H1 (cell line): ENCODE measurements at regions not wholly inside any gene's neighbourhood (a gene's known extent, or its start where the extent isn't known, plus 50 kb on each side); places are given as distances from the start of the nearest gene placed in this dataset.

Experiments
- CTCF ChIA-PET: fragments of 300-600 bp; sonication (Branson Sonifier 250); formaldehyde crosslinking; loops from one replicate; lab custom pipeline; 2021; ENCODE audit not compliant: partially characterized antibody; lab: Charles Lee
- POLR2A ChIA-PET: fragments of 300-600 bp; sonication (Branson Sonifier 250); formaldehyde crosslinking; loops from one replicate; lab custom pipeline; 2021; ENCODE audit warnings: inconsistent platforms; ENCODE audit not compliant: partially characterized antibody; lab: Charles Lee
- DNase-seq, 2 experiments: peaks; one replicate each; pipeline versions ENCODE4 v3.0.0 to v3.0.0-alpha.2; 2010 to 2022; ENCODE audit warnings: low spot score in 2 of 2, low read depth in 1 of 2, mixed read lengths in 1 of 2
- FAIRE-seq: peaks from 2 replicates; lab custom pipeline; 2011; peaks lifted over from hg19 to GRCh38; lab: Jason Lieb, UNC
- H2AFZ ChIP-seq: 2 replicates; pipeline ENCODE4 v1.8.1; 2012; ENCODE audit warnings: low read length, inconsistent platforms
- H2AK5ac ChIP-seq: 2 replicates; pipeline ENCODE4 v1.6.1; 2013; ENCODE audit warnings: low read depth, low read length
- H2BK120ac ChIP-seq: replicated peaks from 2 replicates; pipeline ENCODE3; 2013; ENCODE audit warnings: low read depth, low read length, inconsistent platforms
- H2BK12ac ChIP-seq: 2 replicates; pipeline ENCODE4 v1.6.1; 2013; ENCODE audit warnings: low read depth, low read length
- H2BK15ac ChIP-seq: 2 replicates; pipeline ENCODE4 v1.6.1; 2013; ENCODE audit warnings: low read length
- H2BK20ac ChIP-seq: 2 replicates; pipeline ENCODE4 v1.6.1; 2013; ENCODE audit warnings: low read length
- H2BK5ac ChIP-seq: 2 replicates; pipeline ENCODE4 v1.6.1; 2013; ENCODE audit warnings: low read depth, low read length
- H3K14ac ChIP-seq: 2 replicates; pipeline ENCODE4 v1.6.1; 2013; ENCODE audit warnings: inconsistent platforms; ENCODE audit not compliant: insufficient read length
- H3K18ac ChIP-seq: 2 replicates; pipeline ENCODE4 v1.6.1; 2013; ENCODE audit warnings: low read length; ENCODE audit errors: extremely low read depth
- H3K23ac ChIP-seq: 2 replicates; pipeline ENCODE4 v1.6.1; 2013; ENCODE audit warnings: inconsistent platforms; ENCODE audit not compliant: insufficient read length
- H3K23me2 ChIP-seq: 2 replicates; pipeline ENCODE4 v1.6.1; 2013; ENCODE audit warnings: low read depth, low read length
- H3K27ac ChIP-seq: 2 replicates; pipeline ENCODE4 v1.6.1; 2011; ENCODE audit warnings: low read depth, low read length, inconsistent platforms
- H3K27me3 ChIP-seq, 4 experiments: replicated peaks in 1 of 4; 1 replicate in 1 of 4; 2 replicates in 3 of 4; pipeline versions ENCODE4 v1.6.1 to v1.8.1; 2011 to 2013; ENCODE audit warnings: low read length in 3 of 4, mild to moderate bottlenecking in 3 of 4, inconsistent platforms in 2 of 4, mixed read lengths in 2 of 4, moderate library complexity in 1 of 4; ENCODE audit not compliant: control insufficient read depth in 3 of 4, insufficient read depth in 3 of 4; ENCODE audit errors: extremely low read depth in 1 of 4
- H3K36me3 ChIP-seq, 4 experiments: 2 replicates each; pipeline versions ENCODE4 v1.6.1 to v1.8.1; 2011 to 2013; ENCODE audit warnings: mild to moderate bottlenecking in 4 of 4, low read length in 3 of 4, moderate library complexity in 2 of 4, control low read depth in 1 of 4, inconsistent platforms in 1 of 4; ENCODE audit not compliant: insufficient read depth in 4 of 4, control insufficient read depth in 2 of 4
- H3K4ac ChIP-seq: replicated peaks from 2 replicates; pipeline ENCODE3; 2013; ENCODE audit warnings: low read length, low read depth, mixed read lengths, inconsistent platforms; ENCODE audit not compliant: insufficient read length
- H3K4me1 ChIP-seq, 4 experiments: replicated peaks in 1 of 4; 1 replicate in 1 of 4; 2 replicates in 3 of 4; pipeline versions ENCODE4 v1.6.1 to v1.8.1; 2011 to 2013; ENCODE audit warnings: low read length in 3 of 4, inconsistent platforms in 2 of 4, mixed read lengths in 1 of 4; ENCODE audit not compliant: insufficient read depth in 4 of 4, control insufficient read depth in 3 of 4
- H3K4me2 ChIP-seq, 2 experiments: 2 replicates each; pipeline versions ENCODE4 v1.6.1 to v1.8.1; 2011 to 2013; ENCODE audit warnings: low read depth in 2 of 2, low read length in 2 of 2, control low read depth in 1 of 2, inconsistent platforms in 1 of 2, mild to moderate bottlenecking in 1 of 2; ENCODE audit not compliant: insufficient read depth in 1 of 2
- H3K4me3 ChIP-seq, 4 experiments: fragments of 200-600, 300-600 bp in 1 of 4; sonication (generic), shearing (Covaris generic), sonication (Bioruptor Twin) in 1 of 4; 2 replicates each; pipeline versions ENCODE4 v1.5.1 to v1.8.1; 2011 to 2016; ENCODE audit warnings: low read length in 4 of 4, low read depth in 3 of 4, control low read depth in 2 of 4, inconsistent platforms in 2 of 4, mild to moderate bottlenecking in 2 of 4, mixed read lengths in 1 of 4, moderate library complexity in 1 of 4; ENCODE audit not compliant: insufficient read depth in 2 of 4; ENCODE audit errors: extremely low read depth in 1 of 4
- H3K56ac ChIP-seq: replicated peaks from 2 replicates; pipeline ENCODE3; 2013; ENCODE audit warnings: low read depth, mild to moderate bottlenecking, mixed read lengths, low read length, inconsistent platforms; ENCODE audit not compliant: insufficient read length
- H3K79me1 ChIP-seq: 2 replicates; pipeline ENCODE4 v1.6.1; 2013; ENCODE audit warnings: low read depth, low read length, control low read depth
- H3K79me2 ChIP-seq, 2 experiments: 2 replicates each; pipeline versions ENCODE4 v1.6.1 to v1.8.1; 2012 to 2013; ENCODE audit warnings: low read length in 2 of 2, mild to moderate bottlenecking in 2 of 2, inconsistent platforms in 1 of 2; ENCODE audit not compliant: insufficient read depth in 2 of 2, control insufficient read depth in 1 of 2
- H3K9ac ChIP-seq, 4 experiments: replicated peaks in 1 of 4; 1 replicate in 1 of 4; 2 replicates in 3 of 4; pipeline versions ENCODE4 v1.6.1 to v1.8.1; 2011 to 2013; ENCODE audit warnings: low read depth in 3 of 4, low read length in 3 of 4, control low read depth in 2 of 4, mild to moderate bottlenecking in 2 of 4, moderate library complexity in 2 of 4, inconsistent platforms in 1 of 4; ENCODE audit errors: extremely low read depth in 1 of 4
- H3K9me3 ChIP-seq, 2 experiments: 2 replicates each; pipeline versions ENCODE4 v1.6.1 to v1.8.1; 2012 to 2013; ENCODE audit warnings: mild to moderate bottlenecking in 2 of 2, moderate library complexity in 2 of 2, control low read depth in 1 of 2, inconsistent platforms in 1 of 2, low read depth in 1 of 2, low read length in 1 of 2, mixed read lengths in 1 of 2; ENCODE audit not compliant: insufficient read depth in 2 of 2
- H4K20me1 ChIP-seq, 2 experiments: replicated peaks in 1 of 2; 2 replicates each; pipeline versions ENCODE3 to v1.8.1; 2011 to 2013; ENCODE audit warnings: inconsistent platforms in 2 of 2, low read length in 2 of 2, mild to moderate bottlenecking in 1 of 2; ENCODE audit not compliant: insufficient read depth in 2 of 2, control insufficient read depth in 1 of 2
- H4K5ac ChIP-seq: 2 replicates; pipeline ENCODE4 v1.6.1; 2013; ENCODE audit warnings: low read length, low read depth, mixed read lengths, inconsistent platforms; ENCODE audit not compliant: insufficient read length
- H4K8ac ChIP-seq: 2 replicates; pipeline ENCODE4 v1.8.0; 2013; ENCODE audit warnings: mild to moderate bottlenecking, moderate library complexity, low read length, inconsistent platforms; ENCODE audit not compliant: insufficient read depth; ENCODE audit errors: extremely low read depth
- H4K91ac ChIP-seq: replicated peaks from 2 replicates; pipeline ENCODE3; 2013; ENCODE audit warnings: low read length, mixed read lengths, inconsistent platforms; ENCODE audit not compliant: insufficient read length
- ASH2L ChIP-seq: fragments of 200-600, 300-600 bp; sonication (generic); IDR thresholded peaks from one replicate; pipeline ENCODE4 v1.7.1; 2017; ENCODE audit warnings: low read length
- BRCA1 ChIP-seq: IDR thresholded peaks from 2 replicates; pipeline ENCODE4 v1.6.1; 2012; ENCODE audit warnings: low read depth, low read length, improper control_type of control experiment
- EZH2 ChIP-seq: fragments of 200-600 bp; sonication (generic); IDR thresholded peaks from 2 replicates; pipeline ENCODE4 v1.7.1; 2012; ENCODE audit warnings: low read depth, mild to moderate bottlenecking, moderate library complexity, low read length, inconsistent platforms; ENCODE audit not compliant: severe bottlenecking
- HDAC2 ChIP-seq, 2 experiments: fragments of 300-600 bp in 1 of 2; sonication (generic) in 1 of 2; IDR thresholded peaks; 2 replicates each; pipeline ENCODE4 v1.6.1; 2011 to 2012; ENCODE audit warnings: low read depth in 2 of 2, low read length in 2 of 2, mild to moderate bottlenecking in 2 of 2, moderate library complexity in 2 of 2, borderline replicate concordance in 1 of 2, inconsistent platforms in 1 of 2
- HDAC6 ChIP-seq: IDR thresholded peaks from one replicate; pipeline ENCODE4 v1.7.1; 2012; ENCODE audit warnings: low read depth, mild to moderate bottlenecking, inconsistent platforms, low read length, moderate library complexity
- KDM4A ChIP-seq: IDR thresholded peaks from one replicate; pipeline ENCODE4 v1.7.1; 2012; ENCODE audit warnings: low read depth, mild to moderate bottlenecking, moderate library complexity, low read length, inconsistent platforms; ENCODE audit not compliant: severe bottlenecking
- RXRA ChIP-seq: IDR thresholded peaks from 2 replicates; pipeline ENCODE4 v1.6.1; 2011; ENCODE audit warnings: low read depth, mild to moderate bottlenecking, low read length, moderate library complexity; ENCODE audit not compliant: insufficient read depth
- SP2 ChIP-seq: IDR thresholded peaks from 2 replicates; pipeline ENCODE4 v1.6.1; 2012; ENCODE audit warnings: mild to moderate bottlenecking, low read length, inconsistent platforms
- SRF ChIP-seq: IDR thresholded peaks from 2 replicates; pipeline ENCODE4 v1.6.1; 2011; ENCODE audit warnings: mild to moderate bottlenecking, low read depth, low read length, moderate library complexity
- WGBS, 2 experiments: shearing (Covaris generic) in 1 of 2; methylation state at CpG; one replicate each; pipeline versions ENCODE4 v1.1.6 to v1.1.7; 2013 to 2015; ENCODE audit warnings: low lambda C conversion rate in 2 of 2, mixed read lengths in 2 of 2, inconsistent platforms in 1 of 2, low coverage in 1 of 2, missing lambda C conversion rate in 1 of 2; ENCODE audit not compliant: insufficient replicate concordance in 2 of 2, insufficient coverage in 1 of 2, insufficient read length in 1 of 2; ENCODE audit errors: extremely low coverage in 1 of 2, missing lambda C conversion rate in 1 of 2; 5-methylcytosine and 5-hydroxymethylcytosine counted together
- TF ChIP-seq, protein P1 (sequence below), 3 experiments: IDR thresholded peaks; 1 replicate in 2 of 3; 2 replicates in 1 of 3; pipeline versions ENCODE4 v1.5.1 to v1.6.1; 2011; ENCODE audit warnings: low read length in 3 of 3, mild to moderate bottlenecking in 3 of 3, inconsistent platforms in 2 of 3, low read depth in 1 of 3, moderate library complexity in 1 of 3; ENCODE audit not compliant: insufficient read depth in 1 of 3; ENCODE audit errors: control extremely low read depth in 1 of 3

DNA sequence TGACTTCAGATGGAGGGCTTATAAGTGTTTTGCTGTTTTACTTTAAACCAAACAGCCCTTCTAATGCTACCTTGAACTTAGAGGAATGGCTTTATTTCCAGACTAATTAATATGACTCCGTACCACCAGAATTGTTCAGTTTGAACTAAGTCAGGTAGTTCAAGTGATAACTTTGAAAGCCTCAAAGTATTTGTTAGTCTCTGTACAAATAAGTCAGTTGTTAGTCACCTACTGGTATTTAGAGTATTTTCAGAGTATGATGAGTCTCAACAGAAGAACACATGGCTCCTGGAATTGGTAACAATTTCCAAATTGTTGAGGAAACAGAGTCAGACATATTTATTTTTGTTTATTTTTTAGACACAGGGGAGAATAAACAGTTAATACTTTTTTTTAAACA lies 381.8 kb upstream of the NRXN1 start:
- no peaks in the 10 kb centered on the region for H3K79me2 ChIP-seq
- H3K4ac ChIP-seq: no peak overlapping the region
- WGBS, 2 experiments: 87% methylated on average over 1 of the region's 1 CpG; no CpG with 5 or more reads in 1 of the 2 experiments
- H3K9me3 ChIP-seq: no peaks in the 10 kb centered on the region
- no peak overlapping the region for H3K9ac ChIP-seq
- H2AFZ ChIP-seq: no peak overlapping the region
- no peak overlapping the region for H4K8ac ChIP-seq
- H3K4me3 ChIP-seq: no peak overlapping the region
- no peak overlapping the region for H2BK120ac ChIP-seq
- H3K27ac ChIP-seq: no peak overlapping the region
- H2BK12ac ChIP-seq: no peak overlapping the region
- FAIRE-seq (no peak), DNase-seq (no peak)
- no peak overlapping the region for H3K56ac ChIP-seq
- H3K27me3 ChIP-seq: no peaks in the 10 kb centered on the region
- no peak overlapping the region for H3K18ac ChIP-seq
- no peak for TF ChIP-seq KDM4A
- no peak for TF ChIP-seq ASH2L
- TF ChIP-seq, protein P1, sequence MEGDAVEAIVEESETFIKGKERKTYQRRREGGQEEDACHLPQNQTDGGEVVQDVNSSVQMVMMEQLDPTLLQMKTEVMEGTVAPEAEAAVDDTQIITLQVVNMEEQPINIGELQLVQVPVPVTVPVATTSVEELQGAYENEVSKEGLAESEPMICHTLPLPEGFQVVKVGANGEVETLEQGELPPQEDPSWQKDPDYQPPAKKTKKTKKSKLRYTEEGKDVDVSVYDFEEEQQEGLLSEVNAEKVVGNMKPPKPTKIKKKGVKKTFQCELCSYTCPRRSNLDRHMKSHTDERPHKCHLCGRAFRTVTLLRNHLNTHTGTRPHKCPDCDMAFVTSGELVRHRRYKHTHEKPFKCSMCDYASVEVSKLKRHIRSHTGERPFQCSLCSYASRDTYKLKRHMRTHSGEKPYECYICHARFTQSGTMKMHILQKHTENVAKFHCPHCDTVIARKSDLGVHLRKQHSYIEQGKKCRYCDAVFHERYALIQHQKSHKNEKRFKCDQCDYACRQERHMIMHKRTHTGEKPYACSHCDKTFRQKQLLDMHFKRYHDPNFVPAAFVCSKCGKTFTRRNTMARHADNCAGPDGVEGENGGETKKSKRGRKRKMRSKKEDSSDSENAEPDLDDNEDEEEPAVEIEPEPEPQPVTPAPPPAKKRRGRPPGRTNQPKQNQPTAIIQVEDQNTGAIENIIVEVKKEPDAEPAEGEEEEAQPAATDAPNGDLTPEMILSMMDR (IDR thresholded peaks at IDR 0.05; ENCODE audit: control extremely low read depth in 1 of 3, insufficient read depth in 1 of 3, low read depth in 1 of 3, low read length in 3 of 3): no peak
- TF ChIP-seq BRCA1: no peak
- TF ChIP-seq SP2: no peak
- no peak for TF ChIP-seq SRF
- TF ChIP-seq RXRA: no peak
- TF ChIP-seq HDAC2 (IDR thresholded peaks at IDR 0.05; ENCODE audit: borderline replicate concordance in 1 of 2, low read depth in 2 of 2, low read length in 2 of 2): no peak
- no peak for TF ChIP-seq HDAC6
- no peak for TF ChIP-seq EZH2
- no peak overlapping the region for H2BK15ac ChIP-seq
- CTCF ChIA-PET: no interaction called here
- no peak overlapping the region for H2BK5ac ChIP-seq
- no peak overlapping the region for H4K5ac ChIP-seq
- no peak overlapping the region for H3K23ac ChIP-seq
- no peak overlapping the region for H3K14ac ChIP-seq
- no peak overlapping the region for H4K91ac ChIP-seq
- no peaks in the 10 kb centered on the region for H3K79me1 ChIP-seq
- no peaks in the 10 kb centered on the region for H3K36me3 ChIP-seq
- H2BK20ac ChIP-seq: no peak overlapping the region
- H4K20me1 ChIP-seq: no peaks in the 10 kb centered on the region
- POLR2A ChIA-PET: no interaction called here
- no peaks in the 10 kb centered on the region for H3K23me2 ChIP-seq
- H3K4me1 ChIP-seq: peaks cover 0 to 6% (median 0%) of the 10 kb centered on the region in 4 experiments; a peak in 1 of 7 replicates
- H2AK5ac ChIP-seq: no peak overlapping the region
- no peak overlapping the region for H3K4me2 ChIP-seq
